Lung (tissue), 11 donors: ENCODE measurements at regions not wholly inside any gene's neighbourhood (a gene's known extent, or its start where the extent isn't known, plus 50 kb on each side); places are given as distances from the start of the nearest gene placed in this dataset.

Source experiments
- ATAC-seq: fragments of 200-7000 bp; cut with Tn5 transposase; one replicate; pipeline ENCODE4 v1.9.1; 2020; ENCODE audit warnings: moderate number of reproducible peaks; ENCODE audit not compliant: insufficient read depth, low FRiP score
- DNase-seq, 3 donors: peaks; one replicate each; pipeline ENCODE4 v3.0.0-alpha.2; 2013 to 2017
- H3K27ac ChIP-seq, 2 donors: one replicate each; pipeline ENCODE4 v1.5.1; 2013; ENCODE audit warnings: mild to moderate bottlenecking in 2 of 2, moderate library complexity in 2 of 2, control low read depth in 1 of 2, inconsistent platforms in 1 of 2, low read depth in 1 of 2, low read length in 1 of 2
- H3K27me3 ChIP-seq, 3 donors: one replicate each; pipeline ENCODE4 v1.5.1; 2013; ENCODE audit warnings: low read length in 2 of 3; ENCODE audit not compliant: control insufficient read depth in 3 of 3, insufficient read depth in 3 of 3
- H3K36me3 ChIP-seq, 4 donors: one replicate each; pipeline ENCODE4 v1.5.1; 2013; ENCODE audit warnings: low read length in 4 of 4, mild to moderate bottlenecking in 1 of 4, moderate library complexity in 1 of 4; ENCODE audit not compliant: control insufficient read depth in 4 of 4, insufficient read depth in 4 of 4
- H3K4me1 ChIP-seq, 5 donors: one replicate each; pipeline ENCODE4 v1.5.1; 2013; ENCODE audit warnings: low read length in 5 of 5, mild to moderate bottlenecking in 2 of 5, moderate library complexity in 1 of 5; ENCODE audit not compliant: control insufficient read depth in 5 of 5, insufficient read depth in 5 of 5
- H3K4me3 ChIP-seq: one replicate; pipeline ENCODE4 v1.5.1; 2013; ENCODE audit warnings: mild to moderate bottlenecking, control low read depth, moderate library complexity
- H3K9ac ChIP-seq, 2 donors: one replicate each; pipeline ENCODE4 v1.5.1; 2013; ENCODE audit warnings: low read length in 2 of 2, control low read depth in 1 of 2; ENCODE audit not compliant: insufficient read depth in 1 of 2
- H3K9me3 ChIP-seq, 4 donors: one replicate each; pipeline ENCODE4 v1.5.1; 2013; ENCODE audit warnings: low read length in 3 of 4, mild to moderate bottlenecking in 1 of 4, moderate library complexity in 1 of 4; ENCODE audit not compliant: control insufficient read depth in 4 of 4, insufficient read depth in 3 of 4
- WGBS, 2 donors: extraction: QIAGEN DNeasy Blood & Tissue Kit; methylation state at CpG; one replicate each; pipeline ENCODE4 v1.1.7; 2013; 5-methylcytosine and 5-hydroxymethylcytosine counted together
- TF ChIP-seq, protein P1 (sequence below): IDR thresholded peaks from 2 replicates; pipeline ENCODE4 v1.5.1; 2012; ENCODE audit warnings: mild to moderate bottlenecking; ENCODE audit errors: control extremely low read depth, extremely low read depth
- donor health status: control.
- donor health status: control.
- donor health status: Bipolar disorder and iron deficiency.
- donor health status: healthy.
- donor health status: DM: yes; HTN: yes; CAD: no.

DNA sequence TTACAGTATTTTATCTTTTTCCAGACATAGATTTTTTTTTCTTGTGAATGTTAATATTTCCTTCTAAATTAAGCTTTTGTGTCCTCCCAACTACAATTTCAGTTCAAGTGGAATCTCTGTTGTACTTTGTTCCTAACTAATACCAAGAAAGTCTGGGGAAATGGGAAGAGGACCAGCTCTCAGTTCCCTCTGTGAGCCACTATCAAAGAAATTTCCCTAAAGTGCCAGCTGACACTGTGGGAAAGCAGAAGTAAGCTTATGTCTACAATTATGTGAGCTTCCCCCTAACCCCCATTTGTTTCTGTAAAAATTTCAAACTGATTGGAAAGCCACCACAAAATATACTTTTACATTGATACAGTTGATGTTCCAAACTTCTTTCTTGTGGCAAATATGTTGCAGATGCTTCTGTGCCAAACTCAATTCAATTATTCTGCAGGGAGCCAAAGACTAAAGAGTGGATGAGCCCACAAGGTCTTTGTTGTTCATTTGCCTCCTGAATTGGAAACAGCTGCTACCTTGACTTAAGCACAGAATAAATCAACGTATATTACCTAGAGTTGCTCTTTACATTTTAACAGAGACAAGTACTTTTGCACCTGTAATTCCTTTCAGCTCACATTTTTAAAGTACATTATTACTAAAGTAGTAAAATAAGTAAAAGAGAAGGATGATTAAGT lies 306.6 kb downstream of the PTH2R start:
- DNase-seq (no peak), ATAC-seq (no peak)
- TF ChIP-seq, protein P1, sequence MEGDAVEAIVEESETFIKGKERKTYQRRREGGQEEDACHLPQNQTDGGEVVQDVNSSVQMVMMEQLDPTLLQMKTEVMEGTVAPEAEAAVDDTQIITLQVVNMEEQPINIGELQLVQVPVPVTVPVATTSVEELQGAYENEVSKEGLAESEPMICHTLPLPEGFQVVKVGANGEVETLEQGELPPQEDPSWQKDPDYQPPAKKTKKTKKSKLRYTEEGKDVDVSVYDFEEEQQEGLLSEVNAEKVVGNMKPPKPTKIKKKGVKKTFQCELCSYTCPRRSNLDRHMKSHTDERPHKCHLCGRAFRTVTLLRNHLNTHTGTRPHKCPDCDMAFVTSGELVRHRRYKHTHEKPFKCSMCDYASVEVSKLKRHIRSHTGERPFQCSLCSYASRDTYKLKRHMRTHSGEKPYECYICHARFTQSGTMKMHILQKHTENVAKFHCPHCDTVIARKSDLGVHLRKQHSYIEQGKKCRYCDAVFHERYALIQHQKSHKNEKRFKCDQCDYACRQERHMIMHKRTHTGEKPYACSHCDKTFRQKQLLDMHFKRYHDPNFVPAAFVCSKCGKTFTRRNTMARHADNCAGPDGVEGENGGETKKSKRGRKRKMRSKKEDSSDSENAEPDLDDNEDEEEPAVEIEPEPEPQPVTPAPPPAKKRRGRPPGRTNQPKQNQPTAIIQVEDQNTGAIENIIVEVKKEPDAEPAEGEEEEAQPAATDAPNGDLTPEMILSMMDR: no peak
- Histone ChIP-seq H3K9me3 (no peaks in the 10 kb centered on the region), H3K9ac (no peak overlapping the region), H3K36me3 (no peaks in the 10 kb centered on the region), H3K4me1 (no peaks in the 10 kb centered on the region), H3K4me3 (no peak overlapping the region), H3K27me3 (no peaks in the 10 kb centered on the region), H3K27ac (no peak overlapping the region)
- WGBS, 2 donors: 58 to 63% methylated on average over 1 of the region's 1 CpG

DNA sequence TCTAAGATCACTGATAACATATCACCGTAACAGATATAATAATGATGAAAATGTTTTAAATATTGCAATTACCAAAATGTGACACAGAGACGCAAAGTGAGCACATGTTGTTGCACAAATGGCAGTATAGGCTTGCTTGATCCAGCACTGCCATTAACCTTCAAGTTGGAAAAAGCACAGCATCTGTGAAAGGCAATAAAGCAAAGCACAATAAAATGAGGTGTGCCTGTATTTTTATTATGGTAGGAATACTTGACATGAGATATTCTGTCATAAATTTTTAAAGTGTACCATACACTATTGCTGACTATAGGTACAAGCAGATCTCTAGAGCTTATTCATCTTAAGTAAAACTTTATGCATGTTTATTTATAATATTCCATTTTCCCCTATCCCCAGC lies 312.2 kb downstream of the PTH2R start:
- Histone ChIP-seq H3K4me3 (no peak overlapping the region), H3K9me3 (no peaks in the 10 kb centered on the region), H3K4me1 (no peaks in the 10 kb centered on the region), H3K9ac (no peak overlapping the region), H3K36me3 (no peaks in the 10 kb centered on the region), H3K27ac (no peak overlapping the region), H3K27me3 (no peaks in the 10 kb centered on the region)
- TF ChIP-seq, protein P1: no peak
- 89 to 96% methylated on average over 2 of the region's 2 CpGs for WGBS, 2 donors
- ATAC-seq (no peak), DNase-seq (no peak)

DNA sequence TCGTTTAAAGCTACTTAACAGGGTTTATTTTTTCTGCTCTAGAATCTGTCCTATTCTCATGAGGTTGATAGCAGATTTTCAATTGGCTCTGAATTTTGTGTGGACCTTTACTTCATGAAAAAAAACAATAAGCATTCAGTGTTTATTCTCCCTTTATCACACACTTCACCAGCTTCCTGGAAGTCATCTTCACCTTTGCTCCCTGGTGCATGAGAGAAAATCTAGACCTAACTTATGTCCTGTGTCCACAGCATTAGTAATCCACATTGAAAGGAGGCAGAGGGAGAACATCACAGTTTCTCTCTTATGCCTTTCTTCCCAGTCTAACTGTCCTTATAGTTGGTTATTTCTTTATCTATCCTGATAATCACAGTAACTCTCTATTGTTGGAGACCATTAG lies 316.1 kb downstream of the PTH2R start:
- DNase-seq (no peak), ATAC-seq (no peak)
- Histone ChIP-seq H3K4me1 (no peaks in the 10 kb centered on the region), H3K9ac (no peak overlapping the region), H3K4me3 (no peak overlapping the region), H3K27me3 (no peaks in the 10 kb centered on the region), H3K27ac (no peak overlapping the region), H3K9me3 (no peaks in the 10 kb centered on the region), H3K36me3 (no peaks in the 10 kb centered on the region)
- TF ChIP-seq, protein P1: no peak
- WGBS, 2 donors: 46 to 79% methylated on average over 1 of the region's 1 CpG

DNA sequence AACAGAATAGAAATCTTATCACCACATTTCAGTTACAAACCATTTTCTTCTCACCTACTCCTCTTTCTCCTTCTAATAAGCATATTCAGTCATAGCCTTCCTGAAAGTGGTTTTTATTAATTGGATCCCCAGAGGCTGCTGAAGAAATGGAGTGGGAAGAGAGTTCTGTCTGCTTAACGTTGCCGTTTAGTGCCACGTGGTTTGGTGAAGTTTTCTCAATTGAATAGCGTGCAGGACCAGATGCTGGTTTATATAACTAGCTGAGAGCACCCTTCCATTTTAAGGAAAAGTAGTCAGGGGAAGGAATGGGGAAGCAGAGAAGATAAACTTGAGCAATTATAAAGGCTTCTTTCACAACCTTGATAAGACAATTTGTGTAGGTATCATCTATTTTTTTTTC lies 318.7 kb downstream of the PTH2R start:
- Histone ChIP-seq H3K27me3 (no peaks in the 10 kb centered on the region), H3K4me1 (no peaks in the 10 kb centered on the region), H3K27ac (no peak overlapping the region), H3K4me3 (no peak overlapping the region), H3K9ac (no peak overlapping the region), H3K36me3 (no peaks in the 10 kb centered on the region), H3K9me3 (no peaks in the 10 kb centered on the region)
- TF ChIP-seq, protein P1: no peak
- 70 to 84% methylated on average over 4 of the region's 4 CpGs for WGBS, 2 donors
- ATAC-seq (no peak), DNase-seq (no peak)
